GM18499 (cell line): ENCODE measurements at regions not wholly inside any gene's neighbourhood (a gene's known extent, or its start where the extent isn't known, plus 50 kb on each side); places are given as distances from the start of the nearest gene placed in this dataset.
"Not testable (repeated sequence)": the region's sequence is repeated elsewhere in the genome, so short reads cannot be mapped to it uniquely, and the experiment has no call there.

ENCODE experiments used
- ATAC-seq: cut with Tn5 transposase; IDR thresholded peaks from one replicate; pipeline ENCODE4 v1.9.1; 2021; ENCODE audit warnings: moderate number of reproducible peaks; ENCODE audit not compliant: insufficient read depth, unreplicated experiment

DNA sequence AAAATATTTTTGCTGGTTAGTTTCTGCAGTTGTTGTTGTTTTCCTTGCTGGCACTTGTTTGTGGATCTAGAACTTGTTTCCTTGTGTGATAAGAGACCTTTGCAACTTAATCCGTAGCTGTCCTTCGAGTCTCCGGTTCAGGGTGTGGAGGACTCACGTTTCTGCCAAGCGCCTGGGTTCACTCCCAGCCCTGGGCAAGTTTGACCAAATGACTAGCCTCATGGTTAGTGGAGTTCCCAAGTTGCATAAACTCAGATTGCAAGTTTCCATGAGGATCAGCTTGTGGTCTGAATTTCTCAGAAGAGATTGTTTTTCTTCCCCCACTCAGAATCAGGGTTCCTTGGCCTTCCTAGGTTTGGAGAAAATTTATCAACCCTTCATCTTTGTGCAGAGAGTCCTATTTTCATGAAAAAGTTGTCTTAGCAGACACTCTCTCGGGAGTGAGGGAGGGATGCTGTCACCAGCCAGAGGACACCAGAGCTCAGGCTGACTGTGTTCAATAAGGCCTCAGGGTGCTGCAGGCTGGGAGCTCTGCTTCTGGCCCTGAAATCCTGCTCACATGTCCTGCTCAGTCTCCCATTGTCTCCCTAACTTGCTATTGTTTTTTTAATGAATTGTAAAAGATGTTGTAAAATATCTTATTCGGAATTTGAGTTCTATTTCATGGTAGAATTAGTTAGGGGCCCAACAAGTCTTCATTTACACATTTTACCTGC is 377.7 kb upstream of the KLF6 start:
- ATAC-seq = no peak

DNA sequence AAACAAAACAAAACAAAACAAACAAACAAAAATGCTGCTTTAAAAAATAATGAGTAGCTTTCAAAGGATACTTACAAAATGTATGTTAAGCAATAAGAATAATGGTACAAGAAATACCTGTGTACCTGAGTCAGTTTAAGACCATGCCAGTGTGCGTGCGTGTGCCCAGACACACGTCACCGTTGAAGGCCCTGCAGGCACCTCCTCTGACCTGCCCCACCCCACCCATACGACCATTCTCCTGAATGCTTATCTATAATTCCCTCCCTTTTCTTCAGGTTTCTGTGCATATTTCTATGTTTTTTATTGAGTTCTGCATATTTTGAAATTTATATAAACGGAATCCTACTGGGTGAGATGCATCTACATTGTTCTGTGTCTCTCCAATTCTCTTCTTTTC is 374.2 kb upstream of the KLF6 start:
- no peak for ATAC-seq

DNA sequence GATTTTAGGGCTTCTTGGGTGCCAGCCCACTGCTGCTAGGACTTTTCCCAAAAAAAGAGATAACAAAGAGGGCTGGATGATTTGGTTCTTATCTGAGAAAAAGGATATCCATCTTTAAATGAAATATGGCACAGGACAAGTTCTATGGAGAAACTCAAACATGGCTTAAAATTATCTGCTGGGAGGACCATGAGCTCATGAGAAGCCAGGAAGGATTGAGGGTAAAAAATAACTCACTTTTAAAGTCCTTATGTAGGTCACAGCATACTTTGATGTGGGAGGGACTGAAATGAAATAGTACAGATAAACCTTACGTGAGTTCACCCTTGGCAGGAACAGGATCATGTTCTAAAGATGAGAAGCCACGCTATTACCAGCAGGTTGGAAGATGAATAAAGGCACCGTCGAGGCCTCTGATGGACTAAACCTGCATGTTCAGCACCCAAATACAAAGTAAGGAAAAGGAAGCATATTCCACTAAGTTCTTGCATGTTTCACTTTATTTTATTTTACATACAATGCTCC is 369.2 kb upstream of the KLF6 start:
- no peak for ATAC-seq

DNA sequence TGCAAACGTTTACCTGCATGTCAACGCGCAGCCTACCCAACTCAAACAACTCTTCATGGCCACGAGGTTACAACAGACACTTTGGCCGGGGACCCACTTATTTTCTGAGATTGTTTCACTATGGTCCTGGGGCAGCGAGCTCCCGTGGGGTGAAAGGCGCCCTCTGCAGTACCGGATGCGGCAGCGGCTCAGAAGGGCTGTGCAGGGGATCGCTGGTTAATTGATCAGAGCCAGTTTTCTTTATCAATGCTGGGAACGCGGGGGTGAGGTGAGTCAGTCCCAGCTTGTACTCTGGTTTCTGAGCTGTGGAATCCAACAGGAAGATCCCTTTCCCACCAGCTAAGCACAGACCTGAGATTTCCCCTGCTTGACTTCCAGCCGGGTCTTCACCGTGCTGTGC is 366.5 kb upstream of the KLF6 start:
- ATAC-seq = no peak

DNA sequence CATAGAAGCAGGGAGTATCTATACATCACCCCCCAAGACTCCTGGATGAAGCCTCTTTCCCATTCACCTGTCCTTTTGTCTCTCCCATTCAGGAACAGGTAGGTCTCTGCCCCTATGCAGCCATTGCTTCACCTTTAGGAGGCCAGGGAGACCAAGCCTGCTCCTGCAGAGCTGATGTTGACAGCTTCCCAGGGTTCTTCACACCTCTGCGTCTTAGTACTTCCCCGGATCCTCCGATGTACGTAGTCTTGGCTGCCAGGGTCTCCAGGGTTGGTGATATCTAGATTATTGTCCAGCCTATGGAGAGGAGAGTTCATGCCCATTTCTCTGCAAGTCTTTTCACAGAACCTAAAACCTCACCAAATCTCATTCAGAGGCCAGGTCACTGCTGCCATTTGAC is 365.7 kb upstream of the KLF6 start:
- ATAC-seq = no peak

DNA sequence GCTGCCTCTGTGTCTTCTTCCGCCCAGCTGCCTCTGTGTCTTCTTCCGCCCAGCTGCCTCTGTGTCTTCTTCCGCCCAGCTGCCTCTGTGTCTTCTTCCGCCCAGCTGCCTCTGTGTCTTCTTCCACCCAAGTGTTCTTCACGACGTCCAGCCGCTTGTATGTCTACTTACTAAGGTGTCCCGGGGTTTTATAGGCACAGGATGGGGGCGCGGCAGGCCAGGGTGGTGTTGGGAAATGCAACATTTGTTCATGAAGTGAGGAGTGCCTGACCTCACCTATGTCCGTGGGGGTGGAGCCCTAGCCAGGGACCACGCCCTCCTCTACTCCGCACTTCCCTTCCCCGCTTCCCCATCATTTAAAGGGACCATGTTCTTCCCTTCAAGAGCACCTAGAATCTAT is 364.5 kb upstream of the KLF6 start:
- ATAC-seq = not testable (repeated sequence)

DNA sequence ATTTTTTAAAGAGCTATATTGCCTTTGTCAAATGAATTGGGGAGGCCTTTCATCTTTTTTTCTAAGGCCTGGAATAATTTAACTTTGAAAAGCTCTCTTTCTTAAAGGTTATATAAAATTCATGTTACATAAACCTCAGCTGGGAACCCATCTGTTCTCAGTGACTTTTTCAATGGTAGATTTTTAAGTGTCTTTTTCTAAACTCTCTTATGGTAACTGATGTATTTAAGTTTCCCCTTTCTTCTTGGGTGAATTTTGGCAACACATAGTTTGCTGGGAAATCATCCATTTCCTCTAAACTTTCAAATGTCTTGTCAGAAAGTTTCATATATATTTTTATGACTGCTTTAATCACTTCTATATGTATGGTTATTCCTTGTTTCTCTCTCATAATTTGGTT is 362.2 kb upstream of the KLF6 start:
- ATAC-seq = no peak

DNA sequence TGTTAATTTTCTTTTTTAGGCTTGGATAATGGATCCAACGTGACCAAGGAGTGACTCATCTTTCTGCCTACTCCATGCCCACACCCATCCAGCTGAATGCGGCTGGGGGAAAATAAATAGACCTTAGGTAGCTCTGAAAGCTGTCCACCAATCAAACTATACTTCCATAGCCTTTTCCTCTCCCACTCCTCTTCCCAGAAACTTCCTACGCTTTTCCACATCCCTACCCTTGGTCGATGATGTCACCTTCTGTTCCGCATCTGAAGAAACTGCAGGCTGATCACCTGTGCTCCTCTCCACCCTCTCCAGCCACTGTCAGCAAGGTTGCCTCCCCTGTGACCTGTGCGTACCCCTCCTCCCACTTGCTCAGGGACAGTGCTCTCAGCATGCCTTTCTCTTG is 359.8 kb upstream of the KLF6 start:
- no peak for ATAC-seq

DNA sequence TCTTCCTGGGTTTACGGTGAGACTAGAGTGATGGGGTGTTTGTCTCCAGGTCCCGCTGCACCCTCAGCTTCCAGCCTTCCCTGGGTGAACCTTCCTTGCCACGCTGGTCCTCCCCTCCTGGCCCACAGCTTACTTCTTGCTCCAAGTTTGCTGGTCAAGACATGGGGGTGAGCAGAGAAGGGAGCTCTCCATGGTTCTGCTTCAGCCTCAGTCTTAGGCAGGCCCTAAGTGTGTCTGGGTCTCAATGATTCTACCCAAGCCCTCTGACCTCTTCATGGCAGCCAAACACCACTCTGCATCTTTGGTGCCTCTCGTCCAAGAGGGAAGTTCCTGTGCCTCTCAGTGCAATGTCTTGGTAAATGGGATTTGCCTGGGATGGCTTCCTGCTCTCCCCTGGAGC is 356.5 kb upstream of the KLF6 start:
- ATAC-seq = no peak

DNA sequence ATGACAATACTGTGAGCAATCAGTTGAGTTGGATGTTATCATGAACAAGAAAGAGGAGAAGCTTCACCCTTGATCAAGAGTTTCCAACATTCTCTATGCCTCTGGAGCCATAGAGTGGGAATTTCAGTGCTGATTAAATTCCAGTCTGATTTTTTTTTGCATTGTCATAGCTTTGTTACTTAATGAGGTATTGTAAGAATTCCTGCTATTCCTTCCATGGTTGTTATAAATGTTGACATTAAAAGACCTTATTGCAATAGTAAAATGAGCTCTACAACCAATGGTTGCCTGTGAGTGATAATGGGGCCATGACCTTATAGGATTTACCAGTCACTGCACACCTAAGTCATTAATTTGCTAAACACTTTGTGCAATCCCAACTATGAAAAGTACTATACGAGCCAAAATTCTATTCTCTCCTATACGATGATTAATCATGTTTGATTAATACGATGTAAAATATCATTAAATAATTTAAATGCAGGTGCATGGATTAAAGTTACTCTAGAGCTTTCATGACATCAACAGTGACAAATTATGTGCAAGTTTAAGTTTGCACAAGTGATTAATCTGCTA is 353.2 kb upstream of the KLF6 start:
- ATAC-seq = no peak

DNA sequence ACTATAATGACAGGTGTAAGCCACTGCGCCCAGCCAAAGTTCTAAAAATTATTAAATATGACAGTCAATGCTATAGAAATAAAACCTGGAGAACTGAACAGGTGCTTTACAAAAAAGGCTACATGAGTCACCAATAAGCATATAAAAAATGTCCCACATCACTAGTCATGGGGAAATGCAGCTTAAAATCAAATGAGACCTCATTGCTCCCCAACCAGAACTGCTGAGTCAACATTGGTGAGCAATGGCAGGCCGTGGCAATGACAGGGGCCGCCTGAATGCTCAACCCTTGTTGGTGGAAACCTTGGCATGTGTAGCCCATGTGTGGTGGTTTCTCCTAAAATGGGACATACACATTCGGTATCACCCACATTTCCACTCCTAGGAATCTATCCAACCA is 352.3 kb upstream of the KLF6 start:
- ATAC-seq = no peak

DNA sequence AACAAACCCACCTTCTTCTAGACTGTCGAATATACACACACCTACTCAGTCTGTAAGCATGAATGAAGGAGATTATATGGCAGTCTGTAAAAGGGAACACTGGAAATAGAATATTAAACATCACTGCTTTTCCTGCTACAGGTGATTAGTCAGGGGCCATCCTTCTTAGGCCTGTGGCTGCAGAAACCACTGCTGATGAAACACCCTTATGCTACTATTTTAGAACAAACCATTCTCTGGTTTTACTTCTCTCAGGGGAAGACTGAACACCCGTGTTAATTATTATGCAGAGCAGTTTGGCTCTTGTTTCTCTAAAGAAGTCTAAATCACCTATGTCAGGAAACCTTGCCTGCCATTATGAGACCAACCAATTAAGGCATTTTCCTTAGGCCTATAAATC is 351.1 kb upstream of the KLF6 start:
- ATAC-seq = peak; percentile 67

DNA sequence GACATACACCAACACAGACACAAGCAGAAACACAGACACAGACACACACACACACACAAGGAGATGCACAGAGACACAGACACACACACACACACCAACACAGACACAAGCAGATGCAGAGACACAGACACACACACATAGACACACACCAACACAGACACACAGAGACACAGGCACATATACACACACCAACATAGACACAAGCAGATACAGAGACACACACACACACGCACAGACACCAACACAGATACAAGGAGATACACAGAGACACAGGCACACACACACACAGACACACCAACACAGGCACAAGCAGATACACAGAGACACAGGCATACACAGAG is 347.2 kb upstream of the KLF6 start:
- ATAC-seq = no peak

DNA sequence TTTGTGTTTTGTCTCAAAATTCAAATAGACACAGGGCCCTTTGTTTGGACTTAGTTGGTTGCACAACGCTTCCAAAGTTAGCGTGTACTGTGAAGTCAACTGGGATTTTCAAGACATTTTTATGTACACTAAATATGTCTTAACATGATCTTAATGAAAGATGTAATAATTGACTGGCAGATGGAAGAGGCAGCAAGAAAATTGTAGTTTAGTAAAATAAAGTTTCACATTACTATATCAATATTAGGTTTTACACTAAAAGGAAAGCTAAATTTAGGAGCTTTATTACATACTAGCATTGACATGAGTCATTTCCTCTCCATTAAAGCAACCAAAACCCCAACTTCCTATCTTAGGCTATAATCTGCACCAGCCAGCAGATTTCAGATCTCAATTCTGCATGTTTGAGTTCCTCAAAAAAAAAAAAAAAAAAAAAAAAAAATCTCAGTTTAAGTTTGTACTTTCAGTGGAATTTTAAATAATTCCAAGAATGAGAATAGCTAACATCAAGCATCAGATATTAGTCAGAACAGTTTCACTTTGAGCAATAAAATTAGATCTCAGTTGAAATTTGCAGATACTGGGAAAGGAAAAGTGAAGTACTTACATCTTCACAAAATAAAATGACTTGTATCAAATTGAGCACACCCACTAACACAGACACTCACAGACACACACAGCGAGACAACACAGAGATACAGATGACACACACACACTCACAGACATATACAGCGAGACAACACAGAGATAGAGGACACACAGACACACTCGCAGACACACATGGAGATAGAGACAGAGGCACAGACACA is 346.6 kb upstream of the KLF6 start:
- ATAC-seq = peak; percentile 53

DNA sequence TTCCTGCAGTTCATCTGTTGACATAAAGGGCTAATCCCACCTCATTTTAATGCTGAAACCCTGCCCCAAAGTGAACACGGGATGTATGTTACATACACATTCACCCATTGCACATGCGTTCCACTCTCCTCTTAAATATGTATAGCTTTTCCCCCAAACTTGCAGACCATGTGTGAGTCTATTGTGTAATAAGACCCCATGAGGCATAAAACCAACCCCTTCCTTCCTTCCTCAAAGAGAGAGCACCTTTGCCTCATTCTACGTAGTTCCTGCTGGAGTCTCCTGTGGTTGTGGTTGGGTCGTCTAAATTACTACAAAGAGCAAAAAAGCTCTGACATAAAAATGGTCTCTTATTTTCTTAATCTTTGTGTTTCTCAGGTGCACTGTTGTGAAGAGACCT is 345.7 kb upstream of the KLF6 start:
- ATAC-seq = no peak

DNA sequence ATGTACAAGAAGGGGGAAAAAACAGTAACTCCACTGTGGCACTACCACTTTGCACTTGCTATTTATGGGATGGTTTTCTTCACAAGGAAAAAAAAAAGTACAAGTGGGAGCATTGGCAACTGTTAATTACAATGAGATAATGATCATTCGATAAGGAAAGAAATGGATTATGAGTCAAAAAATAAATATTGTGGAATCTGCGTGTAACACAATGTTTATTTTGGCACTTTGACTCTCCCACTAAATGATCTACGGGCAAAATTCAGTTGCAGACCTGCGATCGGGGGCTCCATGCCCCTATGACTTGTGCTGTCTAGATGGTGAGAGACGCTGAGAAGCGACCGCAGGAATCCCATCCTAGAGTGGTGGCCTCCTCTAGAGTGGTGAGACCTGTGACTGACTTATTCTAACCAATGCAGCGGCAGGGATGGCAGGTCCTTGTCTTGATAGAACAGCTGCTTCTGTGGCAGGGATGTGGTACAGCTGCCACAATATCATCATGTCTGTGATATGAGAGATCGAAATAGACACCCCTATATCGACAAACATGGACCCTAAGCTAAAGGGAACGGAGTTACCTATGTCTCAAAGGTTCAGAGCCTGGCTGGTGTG is 345.0 kb upstream of the KLF6 start:
- no peak for ATAC-seq

DNA sequence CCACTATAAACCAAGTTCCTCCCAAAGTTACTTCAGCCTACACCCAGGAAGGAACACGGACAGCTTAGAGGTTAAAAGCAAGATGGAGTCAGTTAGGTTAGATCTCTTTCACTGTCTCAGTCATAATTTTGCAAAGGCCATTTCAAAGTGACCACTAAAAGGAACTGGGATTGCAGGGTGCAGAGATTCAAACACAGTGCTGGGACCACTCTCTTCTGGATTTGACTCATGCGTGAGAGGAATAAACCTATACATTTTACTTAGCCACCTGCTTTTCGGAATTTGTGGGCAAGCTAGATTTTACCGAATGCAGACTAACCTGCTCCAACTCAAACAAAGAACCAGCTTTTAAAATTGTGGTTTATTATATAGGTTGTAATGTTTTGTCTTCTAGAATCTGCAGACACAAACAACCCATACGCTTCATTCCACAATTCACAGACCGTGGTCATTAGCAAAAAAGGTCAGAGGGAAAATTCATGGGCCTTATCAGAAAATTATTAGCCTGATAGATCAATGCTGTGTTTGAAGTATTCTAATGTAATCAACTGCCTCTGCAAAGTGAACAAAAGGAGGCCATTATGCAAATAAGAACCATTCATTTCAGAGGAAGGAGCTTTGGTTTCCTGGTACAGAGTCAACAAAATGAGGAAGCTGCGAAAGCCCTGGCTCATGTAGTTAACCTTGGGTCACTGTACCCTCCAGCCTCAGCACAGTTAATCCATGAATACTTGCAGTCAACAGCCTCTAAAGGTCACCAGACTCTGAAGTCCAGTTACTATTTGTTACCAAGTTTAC is 342.7 kb upstream of the KLF6 start:
- ATAC-seq = peak; percentile 51

DNA sequence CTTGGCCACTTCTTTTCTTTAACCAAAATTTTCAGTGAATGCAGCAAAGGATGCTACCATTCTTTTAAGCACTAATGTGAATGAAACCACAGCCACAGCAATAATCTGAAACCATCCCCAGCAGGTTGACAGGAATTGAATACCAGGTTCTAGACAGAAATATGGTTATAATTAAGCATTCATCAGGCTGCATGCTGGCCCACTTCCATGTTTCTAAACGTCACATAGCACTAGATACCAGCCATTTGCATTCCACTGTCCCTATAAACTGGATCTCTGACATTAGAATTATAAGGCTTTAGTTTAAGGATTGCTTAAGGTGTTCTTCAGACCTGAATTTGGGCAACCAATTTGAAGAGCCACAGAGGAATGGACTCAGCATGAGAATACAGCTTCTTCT is 340.8 kb upstream of the KLF6 start:
- ATAC-seq = no peak

DNA sequence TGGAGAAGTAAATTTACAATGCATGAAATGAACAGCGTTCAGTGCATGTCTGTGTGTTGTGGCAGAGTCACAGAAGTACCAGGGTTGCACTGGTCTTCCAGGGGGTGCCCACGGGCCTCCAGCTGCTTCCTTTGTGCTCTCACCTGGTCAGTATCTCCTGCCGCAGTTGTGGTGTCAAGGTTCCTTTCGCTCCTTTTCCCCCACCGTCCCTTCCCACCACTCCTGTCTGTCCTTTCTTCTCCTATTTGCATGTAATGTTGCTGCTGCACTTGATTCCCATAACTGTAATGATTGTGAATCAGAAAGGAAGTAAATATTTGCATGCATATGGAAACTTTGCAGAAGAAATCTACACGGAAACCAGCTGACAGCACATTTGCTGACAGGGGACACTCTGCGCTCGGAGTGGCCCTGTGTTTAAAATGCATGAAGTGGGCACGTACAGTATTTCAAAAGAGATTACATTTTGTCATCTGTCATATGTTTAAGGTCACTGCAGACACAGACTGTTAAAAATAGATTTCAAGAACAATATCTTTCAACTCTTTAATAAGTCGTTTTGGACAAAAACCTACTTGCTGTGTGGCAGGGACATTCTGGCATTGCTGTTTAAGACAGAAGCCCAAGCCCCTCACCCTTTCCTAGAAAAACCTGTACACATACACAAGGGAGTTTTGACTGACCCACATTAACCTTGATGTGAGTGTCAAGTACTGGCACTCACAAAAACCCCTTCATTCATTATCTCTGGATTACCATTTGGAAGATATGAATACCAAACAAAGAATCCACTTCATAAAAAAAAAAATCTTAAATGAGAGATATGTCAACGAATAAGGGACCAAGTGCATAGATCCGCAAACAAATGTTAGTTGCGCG is 336.7 kb upstream of the KLF6 start:
- no peak for ATAC-seq
